PC-3 (cell line): ENCODE measurements at regions not wholly inside any gene's neighbourhood (a gene's known extent, or its start where the extent isn't known, plus 50 kb on each side); places are given as distances from the start of the nearest gene placed in this dataset.

ENCODE experiments used
- ATAC-seq: fragments of 200-7000 bp; cut with Tn5 transposase; 2 replicates; pipeline ENCODE4 v1.9.1; 2020; ENCODE audit warnings: mild to moderate bottlenecking, moderate library complexity
- BruUV-seq: library from RNA; stranded (reverse); fragments of 400-500 nt; replicated peaks from 2 replicates; lab custom pipeline; 2021; lab: Mats Ljungman, UMichigan
- CTCF ChIA-PET: fragments of 300-600 bp; sonication (Branson Sonifier 250); formaldehyde crosslinking; loops from one replicate; lab custom pipeline; 2022; ENCODE audit warnings: antibody characterized with exemption; lab: Charles Lee
- POLR2A ChIA-PET: fragments of 300-600 bp; sonication (Branson Sonifier 250); formaldehyde crosslinking; loops from one replicate; lab custom pipeline; 2022; ENCODE audit warnings: antibody characterized with exemption; ENCODE audit not compliant: unreplicated experiment; lab: Charles Lee
- DNase-seq: peaks from one replicate; pipeline ENCODE4 v3.0.0-alpha.2; 2015
- H2AFZ ChIP-seq: fragments of 300-600 bp; sonication (generic); 2 replicates; pipeline ENCODE4 v1.6.0; 2016; ENCODE audit warnings: antibody characterized with exemption, low read length
- H3F3A ChIP-seq: fragments of 300-600 bp; sonication (generic); one replicate; pipeline ENCODE4 v1.6.0; 2017; ENCODE audit warnings: antibody characterized with exemption, low read length, control low read depth, mild to moderate bottlenecking; ENCODE audit not compliant: unreplicated experiment
- H3K27ac ChIP-seq: fragments of 300-600 bp; sonication (generic); 2 replicates; pipeline ENCODE4 v1.5.1; 2016; ENCODE audit warnings: mild to moderate bottlenecking, low read length
- H3K27me3 ChIP-seq: fragments of 300-600 bp; sonication (generic); 2 replicates; pipeline ENCODE4 v1.6.1; 2016; ENCODE audit warnings: low read length, mixed read lengths
- H3K36me3 ChIP-seq: fragments of 300-600 bp; sonication (generic); 2 replicates; pipeline ENCODE4 v1.6.1; 2016; ENCODE audit warnings: low read depth, mixed run types, low read length, mixed read lengths
- H3K4me1 ChIP-seq: fragments of 300-600 bp; sonication (generic); 2 replicates; pipeline ENCODE4 v1.5.1; 2016; ENCODE audit warnings: low read length; ENCODE audit not compliant: insufficient read depth
- H3K4me2 ChIP-seq: fragments of 300-600 bp; sonication (generic); 2 replicates; pipeline ENCODE4 v1.6.0; 2016; ENCODE audit warnings: low read length
- H3K4me3 ChIP-seq: fragments of 300-600 bp; sonication (generic); 2 replicates; pipeline ENCODE4 v1.5.1; 2016; ENCODE audit warnings: mild to moderate bottlenecking, low read length, mixed read lengths
- H3K79me2 ChIP-seq: fragments of 300-600 bp; sonication (generic); 2 replicates; pipeline ENCODE4 v1.6.1; 2017; ENCODE audit warnings: low read length, mixed read lengths
- H3K9ac ChIP-seq: fragments of 300-600 bp; sonication (generic); 2 replicates; pipeline ENCODE4 v1.6.0; 2016; ENCODE audit warnings: mild to moderate bottlenecking, low read length
- H3K9me2 ChIP-seq: fragments of 300-600 bp; sonication (generic); replicated peaks from 2 replicates; pipeline ENCODE4 v1.6.1; 2016; ENCODE audit warnings: mixed run types, low read length, mixed read lengths
- H3K9me3 ChIP-seq: fragments of 300-600 bp; sonication (generic); 2 replicates; pipeline ENCODE4 v1.6.1; 2016; ENCODE audit warnings: low read length, mixed read lengths
- H4K20me1 ChIP-seq: fragments of 300-600 bp; sonication (generic); 2 replicates; pipeline ENCODE4 v1.6.1; 2016; ENCODE audit warnings: low read length, mixed read lengths
- CTCF ChIP-seq: fragments of 300-600 bp; sonication (generic); conservative IDR thresholded peaks from 2 replicates; pipeline ENCODE4 v1.5.1; 2017; ENCODE audit warnings: antibody characterized with exemption, low read depth, mild to moderate bottlenecking, low read length
- EZH2 ChIP-seq: fragments of 300-600 bp; sonication (generic); IDR thresholded peaks from one replicate; pipeline ENCODE4 v1.6.1; 2017; ENCODE audit warnings: antibody characterized with exemption, mild to moderate bottlenecking, low read length; ENCODE audit not compliant: unreplicated experiment
- EZH2phosphoT487 ChIP-seq: fragments of 300-600 bp; sonication (generic); IDR thresholded peaks from 2 replicates; pipeline ENCODE4 v1.6.1; 2018; ENCODE audit warnings: mild to moderate bottlenecking, antibody characterized with exemption, low read length, borderline replicate concordance
- intact Hi-C: fragments of 100-400 bp; cut with micrococcal nuclease; formaldehyde crosslinking; loops from 2 replicates; pipeline ENCODE4 v1.9.0; 2023

- CTCF ChIA-PET, result no interaction called here
- no TSS peak for BruUV-seq
- Histone ChIP-seq H3K9ac (no peak overlapping the region), H3K9me2 (no peaks in the 10 kb centered on the region), H3K79me2 (no peaks in the 10 kb centered on the region), H3F3A (no peaks in the 10 kb centered on the region), H3K4me1 (no peaks in the 10 kb centered on the region), H3K27me3 (peaks cover 48% of the 10 kb centered on the region), H3K9me3 (no peaks in the 10 kb centered on the region), H3K4me2 (no peak overlapping the region), H3K36me3 (no peaks in the 10 kb centered on the region), H3K27ac (no peak overlapping the region), H2AFZ (no peak overlapping the region), H3K4me3 (no peak overlapping the region), H4K20me1 (no peaks in the 10 kb centered on the region)
- TF ChIP-seq EZH2, result no peak
- TF ChIP-seq EZH2phosphoT487, result no peak
- TF ChIP-seq CTCF, result no peak
- ATAC-seq (no peak), DNase-seq (no peak)
- intact Hi-C loops, result no loop called here
- POLR2A ChIA-PET, result no interaction called here
Measured at GRCh38 chr20:20851385-20851784, 138.9 kb upstream of the RALGAPA2 start.

- no peak overlapping the region for H3K4me2 ChIP-seq
- no peaks in the 10 kb centered on the region for H3K9me2 ChIP-seq
- H3K4me3 ChIP-seq, result no peak overlapping the region
- no peak for DNase-seq
- H3F3A ChIP-seq, result no peaks in the 10 kb centered on the region
- TF ChIP-seq EZH2phosphoT487 (no peak), EZH2 (no peak), CTCF (no peak)
- H3K27ac ChIP-seq, result no peak overlapping the region
- ChIA-PET POLR2A (no interaction called here), CTCF (interaction anchor here (0.5 kb wide), 1 partner anchor 14 kb away, joined by 3 read pairs; no protein-coding TSS in a partner anchor)
- intact Hi-C loops, result no loop called here
- H4K20me1 ChIP-seq, result no peaks in the 10 kb centered on the region
- ATAC-seq, result no peak
- H3K4me1 ChIP-seq, result no peaks in the 10 kb centered on the region
- H3K36me3 ChIP-seq, result no peaks in the 10 kb centered on the region
- no TSS peak for BruUV-seq
- peaks cover 50% of the 10 kb centered on the region for H3K27me3 ChIP-seq
- no peak overlapping the region for H3K9ac ChIP-seq
- no peaks in the 10 kb centered on the region for H3K9me3 ChIP-seq
- no peaks in the 10 kb centered on the region for H3K79me2 ChIP-seq
- no peak overlapping the region for H2AFZ ChIP-seq
Measured at GRCh38 chr20:20850407-20850806, 138.0 kb upstream of the RALGAPA2 start.

- Histone ChIP-seq H3K79me2 (no peaks in the 10 kb centered on the region), H3K4me3 (no peak overlapping the region), H3K4me1 (0 out of 2 replicates have a peak, but pooled peaks cover 2% of the 10 kb centered on the region), H3K36me3 (no peaks in the 10 kb centered on the region), H3K9me3 (no peaks in the 10 kb centered on the region), H2AFZ (no peak overlapping the region), H3K27me3 (peaks cover 54% of the 10 kb centered on the region), H4K20me1 (no peaks in the 10 kb centered on the region), H3F3A (no peaks in the 10 kb centered on the region), H3K4me2 (no peak overlapping the region), H3K9ac (no peak overlapping the region), H3K27ac (no peak overlapping the region), H3K9me2 (no peaks in the 10 kb centered on the region)
- ATAC-seq, result no peak
- ChIA-PET CTCF (no interaction called here), POLR2A (no interaction called here)
- TF ChIP-seq EZH2, result no peak
- no peak for TF ChIP-seq CTCF
- no peak for TF ChIP-seq EZH2phosphoT487
- no peak for DNase-seq
- no TSS peak for BruUV-seq
- intact Hi-C loops, result no loop called here
Measured at GRCh38 chr20:20849161-20849560, 136.7 kb upstream of the RALGAPA2 start.
